NOMO-1 treated with dmso at 0.1 percent for 144 hours (cell line): ENCODE measurements at regions not wholly inside any gene's neighbourhood (a gene's known extent, or its start where the extent isn't known, plus 50 kb on each side); places are given as distances from the start of the nearest gene placed in this dataset.
"Not testable (repeated sequence)": the region's sequence is repeated elsewhere in the genome, so short reads cannot be mapped to it uniquely, and the experiment has no call there.

ENCODE experiments used
- DNase-seq: peaks from one replicate; lab custom pipeline; 2025; ENCODE audit not compliant: unreplicated experiment; lab: John Stamatoyannopoulos, UW

GRCh38 chr13:28607187-28607955, 51.6 kb upstream of the POMP start:
- no peak for DNase-seq

- no peak for DNase-seq
Observed at GRCh38 chr13:28606466-28606865, 52.5 kb upstream of the POMP start.

- DNase-seq = not testable (repeated sequence)
Observed at GRCh38 chr13:28605147-28605546, 53.8 kb upstream of the POMP start.

GRCh38 chr13:28603043-28603664, 55.8 kb upstream of the POMP start:
- no peak for DNase-seq

- DNase-seq = no peak
Observed at GRCh38 chr13:28602580-28602979, 56.4 kb upstream of the POMP start.

DNA sequence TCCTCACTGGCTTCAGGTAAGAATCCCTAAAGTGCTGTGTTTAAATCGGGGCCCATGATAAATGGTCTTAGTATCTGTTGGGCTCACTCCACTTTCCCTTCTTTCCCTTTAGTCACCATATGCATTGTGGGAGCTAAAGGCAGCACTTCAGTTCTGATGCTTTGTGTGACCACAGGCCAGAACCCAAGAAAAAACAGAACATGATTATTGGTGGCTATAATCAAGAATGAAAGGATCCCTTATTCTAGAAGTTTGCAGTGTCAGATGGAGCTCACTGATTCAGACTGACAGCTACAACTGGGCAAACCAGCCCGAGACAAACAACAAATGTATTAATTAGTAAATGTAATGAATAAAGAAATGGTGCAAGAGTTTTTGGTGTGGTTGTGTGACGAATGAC, 57.3 kb upstream of the POMP start:
- DNase-seq = no peak

DNA sequence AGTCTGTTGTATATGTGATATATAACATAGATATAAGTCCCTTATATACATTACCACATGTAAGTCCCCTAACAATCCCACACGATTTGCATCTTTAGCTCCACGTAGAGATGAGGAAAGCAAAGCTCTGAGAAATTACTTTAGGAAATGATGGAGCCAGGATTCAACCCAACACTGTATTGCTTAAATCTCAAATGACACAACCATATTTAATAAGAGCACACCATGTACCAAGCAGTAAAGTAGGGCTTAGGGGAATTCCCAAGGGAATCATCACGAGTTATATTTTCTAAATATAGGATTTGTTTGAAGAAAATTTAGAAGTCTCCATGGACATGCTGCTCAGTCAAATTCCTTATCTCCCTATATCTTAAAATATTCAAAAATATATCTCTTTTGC, 61.3 kb upstream of the POMP start:
- no peak for DNase-seq

GRCh38 chr13:28590461-28590860, 68.5 kb upstream of the POMP start:
- DNase-seq = no peak

GRCh38 chr13:28588296-28588695, 70.6 kb upstream of the POMP start:
- DNase-seq = no peak

DNA sequence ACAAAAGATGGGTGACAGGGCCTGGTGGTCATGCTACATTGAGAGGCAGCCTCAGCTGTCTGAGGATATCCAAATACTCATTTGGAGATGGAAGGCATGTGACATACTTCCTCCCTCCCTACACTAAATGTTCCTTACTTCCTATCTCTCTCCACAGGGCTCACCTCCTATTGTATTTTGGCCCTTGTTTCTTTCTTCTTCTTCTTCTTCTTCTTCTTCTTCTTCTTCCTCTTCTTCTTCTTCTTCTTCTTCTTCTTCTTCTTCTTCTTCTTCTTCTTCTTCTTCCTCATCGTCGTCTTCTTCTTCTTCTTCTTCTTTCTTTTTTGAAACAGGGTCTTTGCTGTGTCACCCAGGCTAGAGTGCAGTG, 71.8 kb upstream of the POMP start:
- no peak for DNase-seq

DNA sequence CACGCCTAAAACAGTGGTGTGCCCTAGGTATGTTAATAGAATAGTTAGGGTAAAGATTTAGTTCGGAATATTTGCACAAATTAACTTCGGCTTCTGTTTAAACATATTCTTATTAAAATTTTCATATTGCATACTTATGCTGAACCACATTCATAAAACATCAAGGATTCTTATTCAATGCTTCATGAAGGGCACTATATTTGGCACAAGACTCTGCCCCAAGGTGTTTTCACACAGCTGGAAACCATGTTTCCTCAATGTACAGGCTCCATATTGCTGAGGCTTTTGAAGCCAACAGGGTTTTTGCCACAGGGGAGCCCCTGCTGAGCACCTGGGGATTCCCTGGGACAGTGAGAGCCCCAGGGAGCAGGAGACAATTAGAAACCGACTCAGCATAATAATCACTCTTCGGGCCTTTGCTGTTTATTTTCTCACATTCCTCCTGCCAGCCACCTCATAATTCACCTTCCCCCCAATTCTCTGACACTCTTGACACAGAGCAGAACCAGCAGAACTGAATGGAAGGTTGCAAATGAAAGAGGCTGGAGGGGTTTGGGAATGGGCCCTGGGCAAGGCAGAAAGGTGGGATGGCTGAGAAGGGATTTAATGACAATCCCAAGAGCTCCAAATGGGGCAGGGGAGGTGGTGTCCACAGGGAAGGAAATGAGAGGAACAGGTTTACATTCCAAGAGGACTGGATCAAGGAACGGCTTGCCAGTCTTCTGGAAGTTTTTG, 72.3 kb upstream of the POMP start:
- no peak for DNase-seq

GRCh38 chr13:28585561-28585960, 73.4 kb upstream of the POMP start:
- DNase-seq = no peak

DNA sequence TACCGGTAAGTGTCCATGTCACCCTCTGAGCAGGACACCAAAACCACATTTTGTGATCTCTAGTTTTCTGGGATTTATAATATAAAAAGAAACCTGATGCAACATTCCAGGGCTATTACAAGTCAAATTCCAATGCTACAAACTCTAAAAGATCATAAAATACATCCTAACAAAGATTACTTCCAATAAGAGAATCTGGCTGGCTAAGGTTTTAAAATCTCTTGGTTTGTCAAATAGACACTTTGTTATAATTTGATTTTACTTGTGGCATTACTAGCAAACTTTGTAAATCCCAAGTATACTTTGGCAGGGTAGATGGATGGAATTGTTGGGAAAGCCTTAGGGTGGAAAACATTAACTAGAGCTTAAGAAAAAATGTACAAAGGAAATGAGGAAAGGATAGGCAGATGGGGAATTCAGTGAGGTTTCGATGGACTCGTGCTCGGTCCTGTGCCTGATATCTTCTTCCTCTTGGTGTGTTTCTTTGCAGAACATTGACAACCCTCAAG, 74.0 kb upstream of the POMP start:
- DNase-seq = no peak

DNA sequence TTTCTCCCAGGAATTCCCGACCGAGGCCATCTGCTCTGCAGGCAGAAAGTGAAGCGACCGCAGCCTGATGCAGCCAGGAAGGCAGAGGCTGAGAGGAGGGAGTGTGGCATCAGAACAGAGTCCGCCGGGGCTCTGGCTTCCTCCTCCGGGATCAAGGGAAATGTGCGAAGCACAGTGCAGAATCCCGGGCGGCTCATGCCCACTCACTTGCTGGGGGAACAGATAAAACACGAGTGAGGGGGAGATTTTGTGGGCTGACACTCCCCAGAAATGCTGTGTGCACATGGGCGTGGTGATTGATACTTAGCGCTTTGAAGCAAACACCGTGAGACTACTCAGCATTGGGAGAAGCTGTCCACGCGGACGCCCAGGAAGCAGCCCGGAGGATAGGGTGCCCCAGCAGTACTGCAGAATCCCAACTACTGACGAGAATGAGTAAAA, 75.3 kb upstream of the POMP start:
- no peak for DNase-seq

DNA sequence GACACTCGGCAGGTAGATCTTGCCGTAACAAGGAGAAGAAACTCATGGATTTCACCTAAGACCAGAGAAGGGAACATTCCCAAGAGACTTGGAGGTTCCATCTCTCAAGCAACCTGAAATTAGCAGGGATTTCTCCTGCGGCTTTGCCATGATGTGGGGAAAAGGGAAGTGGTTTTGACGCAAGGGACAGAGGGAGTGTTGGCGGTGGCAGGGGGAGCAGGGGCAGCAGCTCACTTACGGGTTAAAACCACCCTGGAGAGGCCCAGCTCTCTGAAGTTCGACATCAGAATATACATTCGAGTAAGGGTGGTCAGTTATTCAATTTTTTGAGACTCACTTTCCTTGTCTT, 76.1 kb upstream of the POMP start:
- DNase-seq = peak; percentile 15

- DNase-seq = no peak
Observed at GRCh38 chr13:28582225-28582891, 76.6 kb upstream of the POMP start.

DNA sequence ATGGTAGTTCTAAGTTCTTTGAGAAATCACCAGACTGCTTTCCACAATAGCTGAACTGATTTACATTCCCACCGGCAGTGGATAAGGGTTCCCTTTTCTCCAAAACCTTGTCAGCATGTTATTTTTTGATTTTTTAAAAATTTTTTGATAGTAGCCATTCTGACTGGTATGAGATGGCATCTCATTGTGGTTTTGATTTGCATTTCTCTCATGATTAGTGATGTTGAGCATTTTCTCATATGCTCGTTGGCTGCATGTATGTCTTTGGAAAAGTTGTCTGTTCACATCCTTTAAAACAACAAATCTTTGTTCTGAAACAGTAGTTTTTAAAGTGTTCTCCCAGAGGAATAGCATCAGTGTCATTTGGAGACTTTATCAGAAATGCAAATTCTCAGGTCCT, 77.5 kb upstream of the POMP start:
- DNase-seq = no peak

DNA sequence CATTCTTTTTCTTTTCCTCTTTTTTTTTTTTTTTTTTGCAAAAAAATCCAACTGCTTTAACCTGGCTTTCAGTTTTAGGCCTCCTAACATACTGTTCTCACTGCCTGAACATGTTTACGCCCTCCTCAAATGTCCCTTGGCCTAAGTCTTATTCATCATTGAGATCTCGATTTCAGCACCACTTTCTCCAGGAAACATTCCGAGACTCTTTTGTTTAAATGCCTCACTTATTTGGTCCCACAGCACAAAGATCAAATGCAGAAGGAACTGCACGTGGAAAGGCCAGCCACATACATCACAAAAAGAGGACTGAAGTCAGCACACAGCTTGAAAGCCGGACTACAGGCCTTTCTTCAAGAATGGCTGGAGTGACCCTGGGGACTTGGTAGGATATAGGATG, 79.2 kb upstream of the POMP start:
- DNase-seq = no peak

GRCh38 chr13:28579322-28579721, 79.6 kb upstream of the POMP start:
- DNase-seq = no peak

DNA sequence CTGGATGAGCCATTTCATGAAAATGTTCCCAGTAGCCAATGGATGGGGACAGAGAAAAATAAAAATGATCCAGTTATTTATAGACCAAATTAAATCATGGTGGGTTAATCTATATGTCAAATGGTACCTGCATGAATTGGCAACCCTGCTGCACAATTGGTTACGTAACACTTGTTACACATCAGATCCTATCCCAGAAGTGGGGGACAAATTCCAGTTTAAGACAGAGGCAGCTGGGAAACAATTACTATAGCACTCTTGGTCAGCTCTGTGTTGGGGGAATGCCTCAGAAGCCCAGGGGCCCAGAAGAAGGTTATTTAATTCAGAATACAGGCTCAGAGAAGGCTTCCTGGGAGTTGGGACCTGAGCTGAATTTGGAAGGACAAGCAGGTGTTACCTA, 81.1 kb upstream of the FLT1 start:
- DNase-seq = no peak

DNA sequence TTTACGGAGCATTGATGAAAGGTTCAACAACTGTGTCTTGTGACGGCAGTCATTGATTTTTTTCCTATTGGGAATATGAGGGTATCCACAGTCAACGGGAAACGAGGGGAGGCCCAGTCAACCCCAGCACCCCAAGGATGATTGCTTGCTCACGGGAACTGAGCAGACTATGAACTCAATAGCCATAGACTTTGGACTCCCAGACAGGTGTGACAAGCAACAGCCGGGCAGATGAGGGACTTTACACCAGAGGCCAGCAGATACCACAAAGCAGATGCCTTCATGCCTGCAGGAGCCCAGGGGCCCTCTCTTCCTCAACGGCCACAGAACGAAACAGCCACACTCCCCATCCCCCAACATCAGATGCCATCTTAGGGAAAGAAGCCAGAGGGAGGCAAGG, 80.3 kb upstream of the FLT1 start:
- DNase-seq = no peak
